ENCODE measurements at regions not wholly inside any gene's neighbourhood (a gene's known extent, or its start where the extent isn't known, plus 50 kb on each side); places are given as distances from the start of the nearest gene placed in this dataset.

DNA sequence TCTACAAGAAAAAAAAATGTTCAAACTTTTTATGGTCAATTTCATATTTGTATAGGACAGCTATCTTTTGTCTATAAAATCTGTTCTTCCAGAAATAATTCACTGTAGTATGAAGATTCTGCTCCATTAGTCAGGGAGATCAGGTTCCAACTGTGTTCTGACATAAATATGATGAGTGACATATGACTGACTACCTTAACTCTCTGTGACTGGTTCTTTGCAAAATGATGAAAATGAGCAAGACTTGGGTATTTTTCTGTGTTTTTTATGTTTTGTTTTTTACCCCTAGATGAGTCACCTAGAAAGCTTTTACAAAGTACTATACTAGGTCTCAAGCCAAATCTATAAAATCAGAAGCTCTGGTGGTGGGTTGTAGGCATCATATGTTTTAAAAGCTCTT lies 229.6 kb downstream of the MMUT start:
- TF ChIP-seq CTCF (IDR thresholded peaks at IDR 0.05) (no peak), POLR2A (IDR thresholded peaks at IDR 0.05) (no peak), EP300 (IDR thresholded peaks at IDR 0.05) (no peak)
